MM.1S (cell line): ENCODE measurements at regions not wholly inside any gene's neighbourhood (a gene's known extent, or its start where the extent isn't known, plus 50 kb on each side); places are given as distances from the start of the nearest gene placed in this dataset.

ENCODE experiments used
- EZH2 ChIP-seq: fragments of 300-600 bp; sonication (generic); optimal IDR thresholded peaks from 2 replicates; pipeline ENCODE3; 2017; ENCODE audit warnings: low read depth, mild to moderate bottlenecking, antibody characterized with exemption, low read length, mixed read lengths
- EZH2phosphoT487 ChIP-seq: fragments of 300-600 bp; sonication (generic); IDR thresholded peaks from 2 replicates; pipeline ENCODE4 v1.6.1; 2018; ENCODE audit warnings: antibody characterized with exemption, low read length
- TF ChIP-seq, protein P1 (sequence below): fragments of 300-600 bp; sonication (generic); IDR thresholded peaks from 2 replicates; pipeline ENCODE4 v1.5.1; 2016; ENCODE audit warnings: antibody characterized with exemption, low read length, mixed read lengths

DNA sequence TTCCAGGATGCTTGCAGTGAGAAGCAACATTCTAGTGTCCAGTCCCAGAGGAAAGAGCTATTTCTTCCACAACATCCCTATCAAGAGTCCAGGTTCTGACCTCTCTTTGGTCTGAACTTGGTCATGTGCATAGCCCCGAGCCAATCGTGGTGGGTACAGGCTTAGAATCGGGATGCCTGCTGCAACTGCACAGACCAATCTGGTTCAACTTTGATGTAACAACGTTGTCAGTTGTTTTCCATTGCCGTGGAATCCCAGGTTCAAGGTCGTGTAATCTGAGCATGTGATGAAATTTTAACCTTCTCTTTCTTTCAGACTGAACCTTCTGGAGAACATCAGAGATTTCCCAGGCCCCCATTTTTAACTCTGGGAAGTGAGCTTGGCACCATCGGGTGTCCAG is 130.5 kb downstream of the ANKRD60 start:
- TF ChIP-seq, protein P1, sequence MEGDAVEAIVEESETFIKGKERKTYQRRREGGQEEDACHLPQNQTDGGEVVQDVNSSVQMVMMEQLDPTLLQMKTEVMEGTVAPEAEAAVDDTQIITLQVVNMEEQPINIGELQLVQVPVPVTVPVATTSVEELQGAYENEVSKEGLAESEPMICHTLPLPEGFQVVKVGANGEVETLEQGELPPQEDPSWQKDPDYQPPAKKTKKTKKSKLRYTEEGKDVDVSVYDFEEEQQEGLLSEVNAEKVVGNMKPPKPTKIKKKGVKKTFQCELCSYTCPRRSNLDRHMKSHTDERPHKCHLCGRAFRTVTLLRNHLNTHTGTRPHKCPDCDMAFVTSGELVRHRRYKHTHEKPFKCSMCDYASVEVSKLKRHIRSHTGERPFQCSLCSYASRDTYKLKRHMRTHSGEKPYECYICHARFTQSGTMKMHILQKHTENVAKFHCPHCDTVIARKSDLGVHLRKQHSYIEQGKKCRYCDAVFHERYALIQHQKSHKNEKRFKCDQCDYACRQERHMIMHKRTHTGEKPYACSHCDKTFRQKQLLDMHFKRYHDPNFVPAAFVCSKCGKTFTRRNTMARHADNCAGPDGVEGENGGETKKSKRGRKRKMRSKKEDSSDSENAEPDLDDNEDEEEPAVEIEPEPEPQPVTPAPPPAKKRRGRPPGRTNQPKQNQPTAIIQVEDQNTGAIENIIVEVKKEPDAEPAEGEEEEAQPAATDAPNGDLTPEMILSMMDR, result no peak
- TF ChIP-seq EZH2, result no peak
- no peak for TF ChIP-seq EZH2phosphoT487
